IMR-90 (cell line): ENCODE measurements at regions not wholly inside any gene's neighbourhood (a gene's known extent, or its start where the extent isn't known, plus 50 kb on each side); places are given as distances from the start of the nearest gene placed in this dataset.

Experiments
- BHLHE40 ChIP-seq: fragments of 150-350 bp; IDR thresholded peaks from 2 replicates; pipeline ENCODE4 v1.6.1; 2016; ENCODE audit warnings: mild to moderate bottlenecking, low read depth, low read length
- CEBPB ChIP-seq: IDR thresholded peaks from 2 replicates; pipeline ENCODE4 v1.6.1; 2012; ENCODE audit warnings: low read depth, low read length, improper control_type of control experiment
- MAFK ChIP-seq: IDR thresholded peaks from 2 replicates; pipeline ENCODE4 v1.6.1; 2012; ENCODE audit warnings: low read depth, low read length, improper control_type of control experiment
- NFE2L2 ChIP-seq: fragments of 150-350 bp; IDR thresholded peaks from 2 replicates; pipeline ENCODE4 v1.6.1; 2016; ENCODE audit warnings: low read depth, mild to moderate bottlenecking, low read length
- POLR2A ChIP-seq: IDR thresholded peaks from 2 replicates; pipeline ENCODE4 v1.6.1; 2012; ENCODE audit warnings: mild to moderate bottlenecking, low read depth, low read length
- RAD21 ChIP-seq: IDR thresholded peaks from 2 replicates; pipeline ENCODE4 v1.6.1; 2012; ENCODE audit warnings: low read length, improper control_type of control experiment
- RCOR1 ChIP-seq: IDR thresholded peaks from 2 replicates; pipeline ENCODE4 v1.6.1; 2012; ENCODE audit warnings: mild to moderate bottlenecking, low read length, improper control_type of control experiment; ENCODE audit not compliant: insufficient replicate concordance
- SMC3 ChIP-seq: fragments of 150-350 bp; IDR thresholded peaks from 2 replicates; pipeline ENCODE4 v1.6.1; 2016; ENCODE audit warnings: low read depth, mild to moderate bottlenecking, antibody characterized with exemption, low read length, moderate library complexity
- TF ChIP-seq, protein P1 (sequence below): conservative IDR thresholded peaks from 2 replicates; pipeline ENCODE4 v1.5.1; 2012; ENCODE audit warnings: mild to moderate bottlenecking, low read depth, low read length, improper control_type of control experiment
- TF ChIP-seq, protein P2 (sequence below): fragments of 150-350 bp; IDR thresholded peaks from 2 replicates; pipeline ENCODE4 v1.6.1; 2016; ENCODE audit warnings: low read depth, mild to moderate bottlenecking, low read length, moderate library complexity, borderline replicate concordance

GRCh38 chr3:178302966-178303930 lies 233.0 kb upstream of the KCNMB2 start:
- TF ChIP-seq, protein P1, sequence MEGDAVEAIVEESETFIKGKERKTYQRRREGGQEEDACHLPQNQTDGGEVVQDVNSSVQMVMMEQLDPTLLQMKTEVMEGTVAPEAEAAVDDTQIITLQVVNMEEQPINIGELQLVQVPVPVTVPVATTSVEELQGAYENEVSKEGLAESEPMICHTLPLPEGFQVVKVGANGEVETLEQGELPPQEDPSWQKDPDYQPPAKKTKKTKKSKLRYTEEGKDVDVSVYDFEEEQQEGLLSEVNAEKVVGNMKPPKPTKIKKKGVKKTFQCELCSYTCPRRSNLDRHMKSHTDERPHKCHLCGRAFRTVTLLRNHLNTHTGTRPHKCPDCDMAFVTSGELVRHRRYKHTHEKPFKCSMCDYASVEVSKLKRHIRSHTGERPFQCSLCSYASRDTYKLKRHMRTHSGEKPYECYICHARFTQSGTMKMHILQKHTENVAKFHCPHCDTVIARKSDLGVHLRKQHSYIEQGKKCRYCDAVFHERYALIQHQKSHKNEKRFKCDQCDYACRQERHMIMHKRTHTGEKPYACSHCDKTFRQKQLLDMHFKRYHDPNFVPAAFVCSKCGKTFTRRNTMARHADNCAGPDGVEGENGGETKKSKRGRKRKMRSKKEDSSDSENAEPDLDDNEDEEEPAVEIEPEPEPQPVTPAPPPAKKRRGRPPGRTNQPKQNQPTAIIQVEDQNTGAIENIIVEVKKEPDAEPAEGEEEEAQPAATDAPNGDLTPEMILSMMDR = no peak
- no peak for TF ChIP-seq SMC3
- no peak for TF ChIP-seq POLR2A
- TF ChIP-seq NFE2L2 = no peak
- TF ChIP-seq BHLHE40 = no peak
- no peak for TF ChIP-seq MAFK
- TF ChIP-seq CEBPB = no peak
- TF ChIP-seq, protein P2, sequence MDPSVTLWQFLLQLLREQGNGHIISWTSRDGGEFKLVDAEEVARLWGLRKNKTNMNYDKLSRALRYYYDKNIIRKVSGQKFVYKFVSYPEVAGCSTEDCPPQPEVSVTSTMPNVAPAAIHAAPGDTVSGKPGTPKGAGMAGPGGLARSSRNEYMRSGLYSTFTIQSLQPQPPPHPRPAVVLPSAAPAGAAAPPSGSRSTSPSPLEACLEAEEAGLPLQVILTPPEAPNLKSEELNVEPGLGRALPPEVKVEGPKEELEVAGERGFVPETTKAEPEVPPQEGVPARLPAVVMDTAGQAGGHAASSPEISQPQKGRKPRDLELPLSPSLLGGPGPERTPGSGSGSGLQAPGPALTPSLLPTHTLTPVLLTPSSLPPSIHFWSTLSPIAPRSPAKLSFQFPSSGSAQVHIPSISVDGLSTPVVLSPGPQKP = no peak
- TF ChIP-seq RCOR1 = no peak
- no peak for TF ChIP-seq RAD21
